Lower lobe of right lung (tissue), 2 donors: ENCODE measurements at regions not wholly inside any gene's neighbourhood (a gene's known extent, or its start where the extent isn't known, plus 50 kb on each side); places are given as distances from the start of the nearest gene placed in this dataset.
A peak's percentile ranks its signal among the peaks of the same experiment; 100 is the strongest.

Experiments used
- ATAC-seq, 2 donors: fragments of 200-7000 bp; cut with Tn5 transposase; one replicate each; pipeline ENCODE4 v1.9.1; 2020 to 2022; ENCODE audit warnings: mild to moderate bottlenecking in 2 of 2, moderate library complexity in 2 of 2
- DNase-seq: peaks from one replicate; pipeline ENCODE4 v3.0.0-alpha.2; 2020
- H3K27ac ChIP-seq: fragments of 200-600 bp; one replicate; pipeline ENCODE4 v1.8.0; 2022
- H3K27me3 ChIP-seq: fragments of 200-600 bp; one replicate; pipeline ENCODE4 v1.8.0; 2022; ENCODE audit warnings: low read depth
- H3K36me3 ChIP-seq: fragments of 200-600 bp; one replicate; pipeline ENCODE4 v1.8.0; 2022; ENCODE audit warnings: mild to moderate bottlenecking
- H3K4me1 ChIP-seq: fragments of 200-600 bp; one replicate; pipeline ENCODE4 v1.8.0; 2022
- H3K4me3 ChIP-seq: fragments of 200-600 bp; one replicate; pipeline ENCODE4 v1.8.0; 2022; ENCODE audit warnings: mild to moderate bottlenecking
- H3K9me3 ChIP-seq: fragments of 200-600 bp; one replicate; pipeline ENCODE4 v1.8.0; 2022
- intact Hi-C: fragments of 100-400 bp; cut with DNase I; formaldehyde crosslinking; loops from one replicate; pipeline ENCODE4 v1.11.0; 2022
- TF ChIP-seq, protein P1 (sequence below): fragments of 200-600 bp; IDR thresholded peaks from one replicate; pipeline ENCODE4 v1.8.0; 2022; ENCODE audit warnings: antibody characterized with exemption, mild to moderate bottlenecking
- donor health status: DM: no; HTN: yes; CAD: no; lungs with severe emphysema.

GRCh38 chr19:27795369-27795768 lies 1417.6 kb downstream of the UQCRFS1 start:
- intact Hi-C loops = no loop called here
- peaks cover 23% of the 10 kb centered on the region for H3K4me1 ChIP-seq
- no peaks in the 10 kb centered on the region for H3K9me3 ChIP-seq
- no peak overlapping the region for H3K4me3 ChIP-seq
- ATAC-seq (no peak), DNase-seq (peak; percentile 39)
- TF ChIP-seq, protein P1, sequence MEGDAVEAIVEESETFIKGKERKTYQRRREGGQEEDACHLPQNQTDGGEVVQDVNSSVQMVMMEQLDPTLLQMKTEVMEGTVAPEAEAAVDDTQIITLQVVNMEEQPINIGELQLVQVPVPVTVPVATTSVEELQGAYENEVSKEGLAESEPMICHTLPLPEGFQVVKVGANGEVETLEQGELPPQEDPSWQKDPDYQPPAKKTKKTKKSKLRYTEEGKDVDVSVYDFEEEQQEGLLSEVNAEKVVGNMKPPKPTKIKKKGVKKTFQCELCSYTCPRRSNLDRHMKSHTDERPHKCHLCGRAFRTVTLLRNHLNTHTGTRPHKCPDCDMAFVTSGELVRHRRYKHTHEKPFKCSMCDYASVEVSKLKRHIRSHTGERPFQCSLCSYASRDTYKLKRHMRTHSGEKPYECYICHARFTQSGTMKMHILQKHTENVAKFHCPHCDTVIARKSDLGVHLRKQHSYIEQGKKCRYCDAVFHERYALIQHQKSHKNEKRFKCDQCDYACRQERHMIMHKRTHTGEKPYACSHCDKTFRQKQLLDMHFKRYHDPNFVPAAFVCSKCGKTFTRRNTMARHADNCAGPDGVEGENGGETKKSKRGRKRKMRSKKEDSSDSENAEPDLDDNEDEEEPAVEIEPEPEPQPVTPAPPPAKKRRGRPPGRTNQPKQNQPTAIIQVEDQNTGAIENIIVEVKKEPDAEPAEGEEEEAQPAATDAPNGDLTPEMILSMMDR = no peak
- no peak overlapping the region for H3K27ac ChIP-seq
- H3K27me3 ChIP-seq = no peaks in the 10 kb centered on the region
- H3K36me3 ChIP-seq = peaks cover 18% of the 10 kb centered on the region

GRCh38 chr19:27794494-27795042 lies 1418.4 kb downstream of the UQCRFS1 start:
- H3K4me1 ChIP-seq = peaks cover 23% of the 10 kb centered on the region
- no peaks in the 10 kb centered on the region for H3K9me3 ChIP-seq
- H3K36me3 ChIP-seq = peaks cover 18% of the 10 kb centered on the region
- ATAC-seq (no peak), DNase-seq (no peak)
- peak overlapping the region; percentile 90 for H3K27ac ChIP-seq
- no peaks in the 10 kb centered on the region for H3K27me3 ChIP-seq
- TF ChIP-seq, protein P1 = no peak
- intact Hi-C loops = no loop called here
- peak overlapping the region; percentile 76 for H3K4me3 ChIP-seq

DNA sequence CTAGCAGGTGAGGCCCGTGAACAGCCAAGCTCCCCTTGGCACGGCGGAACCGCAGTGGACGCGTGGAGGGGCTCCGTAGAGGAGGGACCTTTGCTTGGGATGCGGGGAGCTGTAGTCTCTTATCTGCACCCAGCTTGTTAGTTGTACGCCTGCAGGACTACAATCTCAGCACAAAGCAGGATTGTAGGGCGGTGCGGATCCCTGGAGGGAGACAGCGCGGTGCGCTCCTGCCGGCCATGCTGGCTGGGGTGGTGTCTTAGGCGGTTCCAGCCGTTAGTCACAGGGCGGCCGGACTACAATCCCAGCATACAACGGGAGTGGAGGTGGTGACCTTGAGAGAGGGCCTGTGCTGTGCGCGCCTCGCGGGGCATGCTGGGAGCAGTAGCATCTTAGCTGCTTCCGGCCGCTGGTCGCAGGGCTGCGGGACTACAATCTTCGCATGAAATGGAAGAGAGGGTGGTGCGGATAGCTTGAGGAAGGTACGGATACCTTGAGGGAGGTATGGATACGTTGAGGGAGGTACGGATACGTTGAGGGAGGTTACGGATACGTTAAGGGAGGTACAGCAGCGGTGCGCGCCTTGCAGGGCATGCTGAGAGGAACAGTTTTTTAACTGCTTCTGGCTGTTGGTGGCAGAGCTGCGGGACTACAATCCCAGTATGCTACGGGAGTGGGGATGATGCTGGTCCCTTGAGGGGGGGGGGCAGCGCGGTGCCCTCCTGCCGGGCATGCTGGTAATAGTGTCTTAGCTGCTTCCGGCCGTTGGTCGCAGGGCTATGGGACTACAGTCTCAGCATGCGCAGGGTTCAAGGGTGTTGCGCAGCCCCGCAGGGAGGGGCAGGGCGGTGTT lies 1419.1 kb downstream of the UQCRFS1 start:
- TF ChIP-seq, protein P1 = no peak
- ATAC-seq (peak; percentile 99), DNase-seq (peak; percentile 97)
- intact Hi-C loops = no loop called here
- Histone ChIP-seq H3K9me3 (no peaks in the 10 kb centered on the region), H3K27me3 (no peaks in the 10 kb centered on the region), H3K4me3 (peak overlapping the region; percentile 76), H3K4me1 (peaks cover 23% of the 10 kb centered on the region), H3K27ac (peak overlapping the region; percentile 90), H3K36me3 (peaks cover 15% of the 10 kb centered on the region)

GRCh38 chr19:27793128-27793643 lies 1419.8 kb downstream of the UQCRFS1 start:
- DNase-seq = peak; percentile 87
- Histone ChIP-seq H3K27ac (peak overlapping the region; percentile 90), H3K4me3 (peak overlapping the region; percentile 76), H3K4me1 (peaks cover 23% of the 10 kb centered on the region), H3K9me3 (no peaks in the 10 kb centered on the region), H3K36me3 (peaks cover 8% of the 10 kb centered on the region), H3K27me3 (no peaks in the 10 kb centered on the region)
- peak; percentile 95 to 96 for ATAC-seq
- intact Hi-C loops = no loop called here
- TF ChIP-seq, protein P1 = no peak

DNA sequence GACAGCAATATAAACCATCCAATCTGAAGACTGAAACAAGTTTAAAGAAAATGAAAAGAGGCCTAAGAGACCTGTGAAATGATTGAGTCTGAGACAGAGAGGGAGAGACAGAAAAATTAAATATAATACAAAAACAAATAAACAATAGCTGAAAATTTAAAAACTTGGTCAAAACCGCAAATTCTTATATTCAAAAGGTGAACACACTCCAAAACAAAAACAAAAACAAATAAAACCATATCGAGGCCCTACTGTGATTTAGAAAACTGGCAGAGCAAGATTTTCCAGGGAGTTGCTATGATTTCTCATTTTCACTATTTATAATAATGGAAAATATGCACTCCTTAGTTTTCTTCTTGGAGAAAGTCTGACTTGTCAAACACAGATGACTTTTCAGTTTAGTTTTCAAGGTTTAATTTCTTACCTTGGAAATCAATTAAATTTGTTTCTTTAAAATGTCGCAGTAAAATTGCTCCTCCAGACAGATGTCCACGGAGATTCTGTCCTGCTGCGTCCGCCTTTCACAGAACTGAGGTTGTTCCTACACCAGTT lies 1420.3 kb downstream of the UQCRFS1 start:
- no peak for DNase-seq
- Histone ChIP-seq H3K27ac (peak overlapping the region; percentile 90), H3K4me3 (peak overlapping the region; percentile 76), H3K4me1 (peaks cover 23% of the 10 kb centered on the region), H3K27me3 (no peaks in the 10 kb centered on the region), H3K36me3 (peaks cover 3% of the 10 kb centered on the region), H3K9me3 (no peaks in the 10 kb centered on the region)
- no peak for ATAC-seq
- TF ChIP-seq, protein P1 = no peak
- intact Hi-C loops = no loop called here
